ENCODE measurements at regions not wholly inside any gene's neighbourhood (a gene's known extent, or its start where the extent isn't known, plus 50 kb on each side); places are given as distances from the start of the nearest gene placed in this dataset.

GRCh38 chr1:60984062-60984799 is 98.1 kb upstream of the NFIA start:
- DNase-seq, result no peak

GRCh38 chr1:60983701-60984061 is 98.7 kb upstream of the NFIA start:
- no peak for DNase-seq

GRCh38 chr1:60982539-60982938 is 99.8 kb upstream of the NFIA start:
- no peak for DNase-seq

GRCh38 chr1:60981357-60981756 is 101.0 kb upstream of the NFIA start:
- DNase-seq, result no peak

GRCh38 chr1:60978421-60979357 is 103.7 kb upstream of the NFIA start:
- DNase-seq, result no peak

- DNase-seq, result no peak
These were observed 104.7 kb upstream of the NFIA start for GRCh38 chr1:60977661-60978060.

GRCh38 chr1:60974524-60975372 is 107.6 kb upstream of the NFIA start:
- no peak for DNase-seq

- no peak for DNase-seq
These were observed 108.7 kb upstream of the NFIA start for GRCh38 chr1:60973668-60974067.

- DNase-seq, result no peak
These were observed 109.5 kb upstream of the NFIA start for GRCh38 chr1:60972841-60973364.

GRCh38 chr1:60971330-60971729 is 111.0 kb upstream of the NFIA start:
- no peak for DNase-seq

- peak in 6 of 14 donors; percentile 18 to 66 (median 43) for DNase-seq
These were observed 112.3 kb upstream of the NFIA start for GRCh38 chr1:60969971-60970509.

GRCh38 chr1:60965280-60965854 is 117.0 kb upstream of the NFIA start:
- no peak for DNase-seq

GRCh38 chr1:60963167-60963940 is 119.0 kb upstream of the NFIA start:
- DNase-seq, result peak in 1 of 14 donors; percentile 18

GRCh38 chr1:60960891-60961461 is 121.4 kb upstream of the NFIA start:
- DNase-seq, result no peak

GRCh38 chr1:60959701-60960100 is 122.7 kb upstream of the NFIA start:
- no peak for DNase-seq

- no peak for DNase-seq
These were observed 124.4 kb upstream of the NFIA start for GRCh38 chr1:60958001-60958400.

GRCh38 chr1:60956520-60956919 is 125.8 kb upstream of the NFIA start:
- no peak for DNase-seq

- no peak for DNase-seq
These were observed 129.7 kb upstream of the NFIA start for GRCh38 chr1:60952612-60953111.

- no peak for DNase-seq
These were observed 131.9 kb upstream of the NFIA start for GRCh38 chr1:60950224-60951063.

- DNase-seq, result no peak
These were observed 132.5 kb upstream of the NFIA start for GRCh38 chr1:60949826-60950197.
